GM23338 (cell line): ENCODE measurements at regions not wholly inside any gene's neighbourhood (a gene's known extent, or its start where the extent isn't known, plus 50 kb on each side); places are given as distances from the start of the nearest gene placed in this dataset.

Experiments
- ATAC-seq: fragments of 200-7000 bp; cut with Tn5 transposase; 3 replicates; pipeline ENCODE4 v1.9.1; 2020
- DNase-seq: peaks from one replicate; pipeline ENCODE4 v3.0.0-alpha.2; 2015; ENCODE audit warnings: low spot score
- H2AFZ ChIP-seq: fragments of 200-600 bp; sonication (generic); 2 replicates; pipeline ENCODE4 v1.8.0; 2016; ENCODE audit warnings: antibody characterized with exemption, mild to moderate bottlenecking, moderate library complexity
- H3F3A ChIP-seq: fragments of 200-600 bp; sonication (generic); replicated peaks from 2 replicates; pipeline ENCODE4 v1.8.0; 2017; ENCODE audit warnings: antibody characterized with exemption, mixed run types, low read depth
- H3K27ac ChIP-seq: fragments of 200-600 bp; sonication (generic); 2 replicates; pipeline ENCODE4 v1.6.1; 2016; ENCODE audit warnings: low read depth
- H3K27me3 ChIP-seq: fragments of 200-600 bp; sonication (generic); 2 replicates; pipeline ENCODE4 v1.8.0; 2016; ENCODE audit warnings: mild to moderate bottlenecking, mixed run types, moderate library complexity; ENCODE audit not compliant: insufficient read depth
- H3K36me3 ChIP-seq: fragments of 200-600 bp; sonication (generic); 2 replicates; pipeline ENCODE4 v1.8.0; 2016; ENCODE audit warnings: mild to moderate bottlenecking; ENCODE audit not compliant: insufficient read depth
- H3K4me1 ChIP-seq: fragments of 200-600 bp; sonication (generic); 2 replicates; pipeline ENCODE4 v1.8.0; 2016; ENCODE audit warnings: mild to moderate bottlenecking, moderate library complexity; ENCODE audit not compliant: insufficient read depth
- H3K4me2 ChIP-seq: fragments of 200-600 bp; sonication (generic); 2 replicates; pipeline ENCODE4 v1.7.1; 2017; ENCODE audit warnings: mixed run types
- H3K4me3 ChIP-seq: fragments of 200-600 bp; sonication (generic); 2 replicates; pipeline ENCODE4 v1.6.1; 2016; ENCODE audit warnings: mixed run types
- H3K79me2 ChIP-seq: fragments of 200-600 bp; sonication (generic); replicated peaks from 2 replicates; pipeline ENCODE4 v1.8.0; 2017; ENCODE audit warnings: mild to moderate bottlenecking; ENCODE audit not compliant: insufficient read depth
- H3K9me2 ChIP-seq: fragments of 200-600 bp; sonication (generic); 2 replicates; pipeline ENCODE4 v1.8.0; 2017; ENCODE audit not compliant: insufficient read depth
- H4K20me1 ChIP-seq: fragments of 200-600 bp; sonication (generic); replicated peaks from 2 replicates; pipeline ENCODE4 v1.8.0; 2017; ENCODE audit warnings: mild to moderate bottlenecking; ENCODE audit not compliant: insufficient read depth
- H3K27ac Mint-ChIP-seq: 2 replicates; pipeline ENCODE4 v1.8.0; 2020; ENCODE audit warnings: inconsistent platforms, mild to moderate bottlenecking, moderate library complexity, mixed read lengths
- H3K27me3 Mint-ChIP-seq: 3 replicates; pipeline ENCODE4 v1.8.0; 2022; ENCODE audit warnings: low read depth, mild to moderate bottlenecking, moderate library complexity, mixed read lengths, inconsistent platforms; ENCODE audit not compliant: insufficient read depth, poor library complexity
- H3K36me3 Mint-ChIP-seq: 3 replicates; pipeline ENCODE4 v1.8.0; 2021; ENCODE audit warnings: low read depth, mild to moderate bottlenecking, inconsistent platforms, moderate library complexity, mixed read lengths
- H3K4me1 Mint-ChIP-seq: 3 replicates; pipeline ENCODE4 v1.8.0; 2020; ENCODE audit warnings: mild to moderate bottlenecking, inconsistent platforms, mixed read lengths
- H3K4me3 Mint-ChIP-seq: 3 replicates; pipeline ENCODE4 v1.8.0; 2021; ENCODE audit warnings: moderate library complexity, mild to moderate bottlenecking, inconsistent platforms, mixed read lengths
- H3K9me3 Mint-ChIP-seq: 3 replicates; pipeline ENCODE4 v1.8.0; 2020; ENCODE audit warnings: moderate library complexity, mild to moderate bottlenecking, inconsistent platforms, mixed read lengths
- CREB1 ChIP-seq: fragments of 250-450 bp; sonication (Bioruptor Pico); IDR thresholded peaks from 2 replicates; pipeline ENCODE4 v1.5.0; 2020; ENCODE audit warnings: low read depth, mild to moderate bottlenecking, moderate library complexity
- CTCF ChIP-seq, 2 experiments: fragments of 200-600 bp in 1 of 2; sonication (generic) in 1 of 2; conservative IDR thresholded peaks; 2 replicates each; pipeline versions ENCODE4 v1.5.1 to v1.6.1; 2016 to 2017; ENCODE audit warnings: antibody characterized with exemption in 2 of 2, low read depth in 2 of 2, mild to moderate bottlenecking in 2 of 2, moderate library complexity in 1 of 2
- ETS1 ChIP-seq: IDR thresholded peaks from 2 replicates; pipeline ENCODE4 v1.6.1; 2016; ENCODE audit warnings: antibody characterized with exemption
- EZH2 ChIP-seq: fragments of 200-600 bp; sonication (generic); IDR thresholded peaks from one replicate; pipeline ENCODE4 v1.8.0; 2017; ENCODE audit warnings: antibody characterized with exemption, mild to moderate bottlenecking, low read depth; ENCODE audit not compliant: unreplicated experiment
- EZH2phosphoT487 ChIP-seq: fragments of 200-600 bp; sonication (generic); IDR thresholded peaks from one replicate; pipeline ENCODE4 v1.8.1; 2018; ENCODE audit warnings: antibody characterized with exemption; ENCODE audit not compliant: unreplicated experiment
- JUNB ChIP-seq: IDR thresholded peaks from one replicate; pipeline ENCODE4 v1.6.1; 2016; ENCODE audit warnings: antibody characterized with exemption; ENCODE audit not compliant: unreplicated experiment
- NANOG ChIP-seq: IDR thresholded peaks from 2 replicates; pipeline ENCODE4 v1.6.1; 2016; ENCODE audit warnings: antibody characterized with exemption, borderline replicate concordance
- POLR2AphosphoS5 ChIP-seq: IDR thresholded peaks from 2 replicates; pipeline ENCODE4 v1.6.1; 2016; ENCODE audit warnings: antibody characterized with exemption, low read depth
- REST ChIP-seq: IDR thresholded peaks from one replicate; pipeline ENCODE4 v1.6.1; 2018; ENCODE audit warnings: antibody characterized with exemption; ENCODE audit not compliant: unreplicated experiment
- STAT1 ChIP-seq: IDR thresholded peaks from one replicate; pipeline ENCODE4 v1.6.1; 2016; ENCODE audit warnings: antibody characterized with exemption; ENCODE audit not compliant: unreplicated experiment
- ZNF114 ChIP-seq: fragments of 250-450 bp; sonication (Bioruptor Pico); IDR thresholded peaks from 2 replicates; pipeline ENCODE4 v1.5.0; 2020; ENCODE audit warnings: mild to moderate bottlenecking, moderate library complexity
- ZNF331 ChIP-seq: fragments of 250-450 bp; sonication (Bioruptor Pico); IDR thresholded peaks from 2 replicates; pipeline ENCODE4 v1.5.0; 2020; ENCODE audit warnings: low read depth, mild to moderate bottlenecking, moderate library complexity
- ZNF462 ChIP-seq: fragments of 250-450 bp; sonication (Bioruptor Pico); IDR thresholded peaks from 2 replicates; pipeline ENCODE4 v1.5.0; 2020; ENCODE audit warnings: mild to moderate bottlenecking, moderate library complexity

GRCh38 chr2:176766005-176766404 lies 446.6 kb upstream of the HNRNPA3 start:
- H3K4me2 ChIP-seq, result 0 out of 2 replicates have a peak overlapping the region, but pooled peaks have one; percentile 64
- TF ChIP-seq ZNF331 (CRISPR knock-in tag) (no peak), EZH2 (no peak), ZNF462 (no peak), EZH2phosphoT487 (no peak), ZNF114 (no peak), NANOG (no peak), REST (no peak), CREB1 (CRISPR knock-in tag) (no peak), POLR2AphosphoS5 (no peak), STAT1 (no peak), JUNB (no peak), CTCF (conservative IDR thresholded peaks at IDR 0.05; ENCODE audit: low read depth in 2 of 2) (no peak), ETS1 (no peak)
- no peak overlapping the region for H2AFZ ChIP-seq
- 0 out of 2 replicates have a peak, but pooled peaks cover 5% of the 10 kb centered on the region for H3K36me3 ChIP-seq
- H3K27ac ChIP-seq, result no peak overlapping the region
- peak overlapping the region; percentile 21; the same call in 1 of the 2 replicates for H3K27ac Mint-ChIP-seq
- no peak overlapping the region for H3K4me3 Mint-ChIP-seq
- peaks cover 14% of the 10 kb centered on the region; the same call in 1 of the 2 replicates for H3K9me2 ChIP-seq
- H3K36me3 Mint-ChIP-seq, result peaks cover 3% of the 10 kb centered on the region; the same call in 1 of the 3 replicates
- ATAC-seq, result no peak
- peaks cover 36% of the 10 kb centered on the region for H3K4me1 ChIP-seq
- peaks cover 5% of the 10 kb centered on the region; the same call in 1 of the 3 replicates for H3K9me3 Mint-ChIP-seq
- peaks cover 7% of the 10 kb centered on the region for H3K27me3 Mint-ChIP-seq
- peaks cover 7% of the 10 kb centered on the region; the same call in 1 of the 2 replicates for H3F3A ChIP-seq
- H4K20me1 ChIP-seq, result no peaks in the 10 kb centered on the region
- DNase-seq, result no peak
- no peaks in the 10 kb centered on the region for H3K27me3 ChIP-seq
- H3K4me3 ChIP-seq, result no peak overlapping the region
- peaks cover 47% of the 10 kb centered on the region for H3K4me1 Mint-ChIP-seq
- H3K79me2 ChIP-seq, result no peaks in the 10 kb centered on the region
